H1 (cell line): ENCODE measurements at regions not wholly inside any gene's neighbourhood (a gene's known extent, or its start where the extent isn't known, plus 50 kb on each side); places are given as distances from the start of the nearest gene placed in this dataset.

ENCODE experiments used
- BACH1 ChIP-seq: IDR thresholded peaks from 2 replicates; pipeline ENCODE4 v1.6.1; 2012; ENCODE audit warnings: low read length, improper control_type of control experiment
- EZH2 ChIP-seq: fragments of 200-600 bp; sonication (generic); IDR thresholded peaks from 2 replicates; pipeline ENCODE4 v1.7.1; 2012; ENCODE audit warnings: low read depth, mild to moderate bottlenecking, moderate library complexity, low read length, inconsistent platforms; ENCODE audit not compliant: severe bottlenecking
- GABPA ChIP-seq: IDR thresholded peaks from 2 replicates; pipeline ENCODE4 v1.6.1; 2011; ENCODE audit warnings: mild to moderate bottlenecking, low read length, moderate library complexity, borderline replicate concordance; ENCODE audit not compliant: insufficient read depth
- HDAC6 ChIP-seq: IDR thresholded peaks from one replicate; pipeline ENCODE4 v1.7.1; 2012; ENCODE audit warnings: low read depth, mild to moderate bottlenecking, inconsistent platforms, low read length, moderate library complexity
- JUN ChIP-seq: IDR thresholded peaks from 2 replicates; pipeline ENCODE4 v1.6.1; 2011; ENCODE audit warnings: low read depth, mild to moderate bottlenecking, improper control_type of control experiment, low read length
- POLR2A ChIP-seq, 2 experiments: IDR thresholded peaks; 1 replicate in 1 of 2; 2 replicates in 1 of 2; pipeline ENCODE4 v1.6.1; 2011; ENCODE audit warnings: low read depth in 2 of 2, low read length in 2 of 2, mild to moderate bottlenecking in 2 of 2; ENCODE audit errors: control extremely low read depth in 1 of 2
- POLR2AphosphoS5 ChIP-seq: IDR thresholded peaks from 2 replicates; pipeline ENCODE4 v1.6.1; 2011; ENCODE audit warnings: low read depth, low read length
- SIX5 ChIP-seq: IDR thresholded peaks from 2 replicates; pipeline ENCODE4 v1.6.1; 2011; ENCODE audit warnings: mild to moderate bottlenecking, low read depth, low read length
- SP1 ChIP-seq: IDR thresholded peaks from 2 replicates; pipeline ENCODE4 v1.6.1; 2011; ENCODE audit warnings: low read depth, low read length
- TCF12 ChIP-seq: IDR thresholded peaks from 2 replicates; pipeline ENCODE4 v1.6.1; 2011; ENCODE audit warnings: low read depth, mild to moderate bottlenecking, low read length
- USF2 ChIP-seq: IDR thresholded peaks from 2 replicates; pipeline ENCODE4 v1.6.1; 2011; ENCODE audit warnings: low read length, improper control_type of control experiment

- TF ChIP-seq JUN (no peak), TCF12 (no peak), SIX5 (no peak), EZH2 (no peak), HDAC6 (no peak), GABPA (no peak), POLR2A (IDR thresholded peaks at IDR 0.05; ENCODE audit: control extremely low read depth in 1 of 2, low read depth in 2 of 2, low read length in 2 of 2) (no peak), USF2 (no peak), POLR2AphosphoS5 (no peak), BACH1 (no peak), SP1 (no peak)
These were observed 199.0 kb downstream of the HTR7 start for GRCh38 chr10:90658791-90659190.
